NOMO-1 treated with DMSO at 0.1 percent for 48 hours (cell line): ENCODE measurements at regions not wholly inside any gene's neighbourhood (a gene's known extent, or its start where the extent isn't known, plus 50 kb on each side); places are given as distances from the start of the nearest gene placed in this dataset.

Experiments used
- DNase-seq: peaks from one replicate; lab custom pipeline; 2025; ENCODE audit not compliant: unreplicated experiment; lab: John Stamatoyannopoulos, UW

GRCh38 chr1:217373761-217374701, 256.9 kb downstream of the GPATCH2 start:
- no peak for DNase-seq

- no peak for DNase-seq
Measured at GRCh38 chr1:217372049-217372970, 258.6 kb downstream of the GPATCH2 start.

- no peak for DNase-seq
Measured at GRCh38 chr1:217370757-217371156, 260.1 kb downstream of the GPATCH2 start.

- DNase-seq, result peak; percentile 29
Measured at GRCh38 chr1:217369996-217370551, 260.8 kb downstream of the GPATCH2 start.

GRCh38 chr1:217369271-217369981, 261.5 kb downstream of the GPATCH2 start:
- no peak for DNase-seq

GRCh38 chr1:217364220-217364619, 266.7 kb downstream of the GPATCH2 start:
- DNase-seq, result no peak

- DNase-seq, result no peak
Measured at GRCh38 chr1:217363319-217363718, 267.6 kb downstream of the GPATCH2 start.

- DNase-seq, result no peak
Measured at GRCh38 chr1:217360510-217360909, 270.4 kb downstream of the GPATCH2 start.

GRCh38 chr1:217354895-217355294, 276.0 kb downstream of the GPATCH2 start:
- DNase-seq, result no peak

GRCh38 chr1:217348960-217349664, 281.8 kb downstream of the GPATCH2 start:
- DNase-seq, result no peak

- DNase-seq, result no peak
Measured at GRCh38 chr1:217344712-217345111, 286.2 kb downstream of the GPATCH2 start.

GRCh38 chr1:217343907-217344306, 287.0 kb downstream of the GPATCH2 start:
- DNase-seq, result no peak

- DNase-seq, result no peak
Measured at GRCh38 chr1:217342105-217342504, 288.8 kb downstream of the GPATCH2 start.

- no peak for DNase-seq
Measured at GRCh38 chr1:217336724-217337123, 294.2 kb downstream of the GPATCH2 start.

- peak; percentile 31 for DNase-seq
Measured at GRCh38 chr1:217333939-217334338, 297.0 kb downstream of the GPATCH2 start.

- DNase-seq, result no peak
Measured at GRCh38 chr1:217332431-217333065, 298.3 kb downstream of the GPATCH2 start.

GRCh38 chr1:217331698-217332097, 299.2 kb downstream of the GPATCH2 start:
- DNase-seq, result no peak

- no peak for DNase-seq
Measured at GRCh38 chr1:217327901-217328300, 303.0 kb downstream of the GPATCH2 start.

GRCh38 chr1:217322834-217323233, 308.1 kb downstream of the GPATCH2 start:
- peak; percentile 83 for DNase-seq

GRCh38 chr1:217315346-217315745, 315.5 kb downstream of the GPATCH2 start:
- DNase-seq, result no peak
